HL-60/S4 treated with retinoic acid at 250 ng/mL for 4 days and 3 days (cell line): ENCODE measurements at regions not wholly inside any gene's neighbourhood (a gene's known extent, or its start where the extent isn't known, plus 50 kb on each side); places are given as distances from the start of the nearest gene placed in this dataset.
"Not testable (repeated sequence)": the region's sequence is repeated elsewhere in the genome, so short reads cannot be mapped to it uniquely, and the experiment has no call there.

Experiments used
- in situ Hi-C: fragments of 300-500 bp; cut with MboI; formaldehyde crosslinking; loops from 2 replicates; pipeline ENCODE4 v1.7.0; 2022; ENCODE audit warnings: low sequenced_read_pairs

GRCh38 chr7:131152766-131153165 lies 174.9 kb upstream of the MKLN1 start:
- in situ Hi-C loops, result no loop called here

DNA sequence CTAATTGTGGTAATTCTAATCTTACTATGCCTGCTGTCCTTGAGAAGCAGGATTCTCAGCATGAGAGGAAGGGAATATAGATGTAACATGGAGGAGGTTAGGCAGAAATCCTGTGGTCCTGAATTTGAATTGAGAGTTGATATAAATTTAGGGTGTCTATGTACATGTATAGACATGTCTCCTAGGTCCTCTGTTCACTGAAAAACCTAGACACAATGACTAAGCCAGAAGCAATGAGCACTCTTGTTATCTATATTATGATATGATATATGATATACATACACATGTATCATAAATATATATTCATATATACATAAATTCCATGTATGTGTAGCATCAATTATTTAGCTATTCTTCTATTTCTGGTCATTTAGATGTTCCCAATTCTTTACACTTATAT lies 173.3 kb upstream of the MKLN1 start:
- in situ Hi-C loops, result no loop called here

- in situ Hi-C loops, result no loop called here
Measured at GRCh38 chr7:131157530-131158243, 170.0 kb upstream of the MKLN1 start.

DNA sequence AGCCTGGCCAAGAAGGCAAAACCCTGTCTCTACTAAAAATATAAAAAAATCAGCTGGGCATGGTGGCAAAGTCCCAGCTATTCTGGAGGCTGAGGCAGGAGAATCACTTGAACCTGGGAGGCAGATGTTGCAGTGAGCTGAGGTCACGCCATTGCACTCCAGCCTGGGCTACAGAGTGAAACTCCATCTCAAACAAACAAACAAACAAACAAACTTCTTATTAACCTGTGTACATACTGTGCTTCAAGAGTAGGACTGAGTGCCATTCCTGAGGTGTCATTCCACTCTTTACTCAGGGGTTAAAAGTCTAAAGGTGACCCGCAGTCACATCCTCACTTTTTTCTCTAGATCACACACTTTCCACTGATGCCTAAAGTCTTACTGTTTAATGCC lies 169.4 kb upstream of the MKLN1 start:
- in situ Hi-C loops, result not testable (repeated sequence)

DNA sequence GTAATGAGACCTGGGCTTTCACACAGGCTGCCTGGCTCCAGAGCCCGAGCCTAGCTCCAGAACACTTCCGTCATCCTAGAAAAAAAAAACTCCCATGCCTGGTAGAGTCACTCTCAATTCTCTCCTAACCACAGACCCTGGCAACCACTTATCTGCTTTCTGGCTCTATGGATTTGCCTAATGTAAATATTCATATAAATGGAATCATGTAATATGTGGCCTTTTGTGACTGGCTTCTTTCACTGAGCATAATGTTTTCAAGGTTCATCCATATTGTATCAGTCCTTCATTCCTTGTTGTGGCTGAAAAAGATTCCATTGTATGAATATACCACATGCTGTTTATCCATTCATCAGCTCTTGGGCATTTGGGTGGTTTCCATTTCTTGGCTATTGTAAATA lies 167.7 kb upstream of the MKLN1 start:
- in situ Hi-C loops, result no loop called here

GRCh38 chr7:131161103-131161502 lies 166.6 kb upstream of the MKLN1 start:
- in situ Hi-C loops, result no loop called here

DNA sequence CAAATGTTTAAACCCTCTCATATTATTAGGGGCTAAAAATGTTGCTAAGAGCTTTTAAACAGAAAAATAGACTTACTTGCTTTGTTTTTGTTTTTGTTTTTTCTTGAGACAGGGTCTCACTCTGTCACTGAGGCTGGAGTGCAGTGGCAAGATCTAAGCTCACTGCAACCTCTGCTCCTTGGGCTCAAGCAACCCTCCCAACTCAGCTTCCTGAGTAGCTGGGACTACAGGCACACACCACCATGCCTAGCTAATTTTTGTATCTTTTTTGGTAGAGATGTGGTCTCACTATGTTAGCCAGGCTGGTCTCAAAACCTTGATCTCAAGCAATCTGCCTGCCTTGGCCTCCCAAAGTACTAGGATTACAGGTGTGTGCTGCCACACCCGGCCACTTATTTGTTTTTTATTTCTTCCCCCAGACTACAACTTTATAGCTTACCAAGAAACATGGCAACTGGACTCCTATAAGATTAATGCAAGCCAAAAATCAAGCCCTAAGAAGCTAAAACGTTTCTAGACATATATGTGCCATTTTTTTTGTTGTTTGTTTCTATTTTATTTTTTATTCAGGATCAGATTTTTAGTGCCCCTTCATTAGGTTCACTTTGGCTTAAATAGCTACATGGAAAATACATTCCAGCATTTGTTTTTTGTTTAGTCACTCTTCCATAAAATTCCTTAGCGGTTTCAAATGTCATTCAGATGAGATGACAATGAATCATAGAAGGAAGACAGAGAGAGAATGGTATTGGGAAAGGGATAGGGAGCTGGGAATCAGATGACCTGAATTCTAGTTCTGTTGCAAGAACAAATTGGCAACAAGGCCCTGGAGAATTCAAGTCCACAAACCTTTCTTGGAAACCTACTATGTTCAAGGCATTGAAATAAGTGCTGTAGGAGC lies 163.4 kb upstream of the MKLN1 start:
- in situ Hi-C loops, result no loop called here

DNA sequence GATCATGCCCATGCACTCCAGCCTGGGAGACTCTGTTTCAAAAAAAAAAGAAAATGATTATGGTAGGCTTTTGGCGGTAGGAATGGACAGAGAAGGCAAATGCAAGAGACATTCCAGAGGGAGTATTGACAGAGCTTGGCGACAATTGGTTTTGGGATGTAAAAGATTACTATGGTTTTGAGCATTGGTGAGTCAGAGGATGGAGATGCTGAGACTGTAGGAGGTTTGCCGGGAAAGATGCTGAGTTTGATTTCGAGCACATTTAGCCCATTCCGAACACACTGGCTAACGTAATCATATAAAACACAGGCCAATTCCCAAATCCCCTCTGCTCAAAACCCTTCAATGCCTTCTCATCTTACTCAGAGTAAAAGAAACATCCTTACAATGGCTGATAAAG lies 161.6 kb upstream of the MKLN1 start:
- in situ Hi-C loops, result no loop called here

GRCh38 chr7:131170440-131171271 lies 157.0 kb upstream of the MKLN1 start:
- in situ Hi-C loops, result no loop called here

DNA sequence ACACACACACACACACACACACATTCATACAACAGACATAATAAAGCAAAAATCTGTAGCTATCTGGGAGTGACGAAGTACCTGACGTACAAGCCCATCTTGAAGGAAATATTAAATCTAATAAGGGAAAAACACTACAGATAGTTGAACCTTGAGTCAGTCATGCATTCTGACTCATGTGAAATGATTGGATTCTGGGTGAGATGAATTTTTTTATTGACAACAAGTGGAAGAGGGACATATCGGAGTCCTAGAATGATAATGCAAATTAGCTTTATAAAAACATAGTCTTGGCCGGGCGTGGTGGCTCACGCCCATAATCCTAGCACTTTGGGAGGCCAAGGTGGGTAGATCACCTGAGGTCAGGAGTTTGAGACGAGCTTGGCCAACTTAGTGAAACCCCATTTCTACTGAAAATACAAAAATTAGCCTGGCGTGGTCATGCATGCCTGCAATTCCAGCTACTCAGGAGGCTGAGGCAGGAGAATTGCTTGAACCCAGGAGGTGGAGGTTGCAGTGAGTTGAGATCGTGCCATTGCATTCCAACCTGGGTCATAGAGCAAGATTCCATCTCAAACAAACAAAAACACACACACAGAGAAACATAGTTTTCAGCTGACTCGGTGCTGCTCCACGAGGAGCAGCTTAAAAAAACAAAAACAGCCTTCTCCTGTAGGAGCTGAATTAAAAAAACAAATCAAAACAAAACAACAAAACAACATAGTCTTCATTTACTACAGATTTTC lies 154.4 kb upstream of the MKLN1 start:
- in situ Hi-C loops, result no loop called here

DNA sequence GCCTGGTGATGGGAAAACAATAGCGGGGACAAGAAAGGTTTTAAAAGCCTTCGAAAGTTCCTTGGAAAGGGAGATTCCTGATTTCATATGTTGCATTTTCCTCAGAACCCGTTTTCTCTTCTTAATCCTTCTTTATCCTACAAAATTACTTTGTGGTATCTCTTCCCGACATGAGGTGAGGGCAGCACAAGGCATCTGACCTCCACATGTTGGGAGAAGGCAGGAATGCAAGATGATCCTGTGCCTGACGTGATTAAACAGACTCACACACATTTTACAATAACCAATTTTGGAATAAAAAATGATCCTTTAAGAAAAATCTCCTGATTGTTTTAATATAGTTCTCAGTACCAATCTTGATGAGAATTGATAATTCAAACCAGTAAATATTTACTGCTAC lies 153.3 kb upstream of the MKLN1 start:
- in situ Hi-C loops, result no loop called here

DNA sequence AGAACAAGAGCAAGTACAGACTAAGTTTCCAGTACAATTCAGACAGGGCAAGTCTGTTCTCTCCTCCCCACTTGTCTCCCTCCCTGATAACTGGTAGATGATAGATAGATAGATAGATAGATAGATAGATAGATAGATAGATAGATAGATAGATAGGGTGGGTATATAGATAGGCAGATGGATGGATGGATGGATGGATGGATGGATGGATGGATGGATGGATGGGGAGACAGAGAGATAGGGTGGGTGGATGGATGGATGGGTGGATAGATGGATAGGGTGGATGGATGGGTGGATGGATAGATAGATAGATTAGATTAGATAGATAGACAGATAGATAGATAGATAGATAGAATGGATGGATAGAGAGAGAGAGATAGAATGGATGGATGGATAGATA lies 152.8 kb upstream of the MKLN1 start:
- in situ Hi-C loops, result no loop called here

GRCh38 chr7:131182446-131183058 lies 145.1 kb upstream of the MKLN1 start:
- in situ Hi-C loops, result no loop called here

GRCh38 chr7:131183072-131183471 lies 144.6 kb upstream of the MKLN1 start:
- in situ Hi-C loops, result no loop called here

DNA sequence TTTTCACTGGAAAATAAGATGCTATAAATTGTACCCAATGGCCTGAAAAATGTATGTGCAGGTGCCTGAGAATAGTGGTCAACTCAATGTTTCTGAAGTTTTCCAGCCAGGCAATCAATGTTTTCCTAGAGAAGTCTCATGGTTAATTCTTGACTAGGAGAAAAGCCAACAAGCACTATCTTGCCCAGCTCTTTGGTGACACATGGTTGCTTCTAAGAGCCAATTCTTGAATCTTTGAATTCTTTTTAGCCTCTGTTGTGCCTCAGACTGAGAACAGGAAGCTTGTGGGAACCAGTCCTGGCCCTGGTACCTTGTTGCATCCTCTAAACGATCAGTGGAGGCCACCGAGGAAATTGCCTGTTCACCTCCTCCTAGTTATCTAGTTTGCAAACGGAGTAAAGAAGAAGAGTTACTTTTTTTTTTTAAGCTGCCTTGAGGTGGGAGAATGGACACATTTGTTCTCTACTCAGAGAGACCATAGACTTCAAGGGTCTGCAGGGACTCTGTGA lies 144.0 kb upstream of the MKLN1 start:
- in situ Hi-C loops, result no loop called here

GRCh38 chr7:131186816-131187215 lies 140.9 kb upstream of the MKLN1 start:
- in situ Hi-C loops, result no loop called here

- in situ Hi-C loops, result no loop called here
Measured at GRCh38 chr7:131188367-131189339, 139.0 kb upstream of the MKLN1 start.

GRCh38 chr7:131189488-131189887 lies 138.2 kb upstream of the MKLN1 start:
- in situ Hi-C loops, result no loop called here

- in situ Hi-C loops, result no loop called here
Measured at GRCh38 chr7:131190146-131190545, 137.5 kb upstream of the MKLN1 start.
